Esophagus squamous epithelium (tissue), 4 donors: ENCODE measurements at regions not wholly inside any gene's neighbourhood (a gene's known extent, or its start where the extent isn't known, plus 50 kb on each side); places are given as distances from the start of the nearest gene placed in this dataset.

Experiments
- CTCF ChIP-seq, 6 experiments: fragments of 450-650 bp in 4 of 6; fragments of 200-600 bp in 2 of 6; sonication (generic) in 2 of 6; IDR thresholded peaks; one replicate each; pipeline ENCODE4 v1.5.1; 2016 to 2019; ENCODE audit warnings: antibody characterized with exemption in 6 of 6, mild to moderate bottlenecking in 4 of 6, moderate library complexity in 4 of 6
- POLR2A ChIP-seq, 4 donors: fragments of 450-650 bp; IDR thresholded peaks; one replicate each; pipeline ENCODE4 v1.6.1; 2017; ENCODE audit warnings: antibody characterized with exemption in 4 of 4, mild to moderate bottlenecking in 4 of 4, moderate library complexity in 3 of 4

GRCh38 chr17:5785867-5786509 is 201.7 kb upstream of the NLRP1 start:
- TF ChIP-seq CTCF (IDR thresholded peaks at IDR 0.05) (no peak), POLR2A (IDR thresholded peaks at IDR 0.05) (no peak)
